Smooth muscle cell (in vitro differentiated cells): ENCODE measurements at regions not wholly inside any gene's neighbourhood (a gene's known extent, or its start where the extent isn't known, plus 50 kb on each side); places are given as distances from the start of the nearest gene placed in this dataset.

Experiments
- DNase-seq: peaks from one replicate; lab custom pipeline; 2025; ENCODE audit not compliant: unreplicated experiment; lab: John Stamatoyannopoulos, UW
- H2AFZ ChIP-seq: fragments of 200-600 bp; sonication (generic); 2 replicates; pipeline ENCODE4 v1.6.0; 2016; ENCODE audit warnings: antibody characterized with exemption, low read depth, mild to moderate bottlenecking
- H3F3A ChIP-seq: fragments of 200-600 bp; sonication (generic); 2 replicates; pipeline ENCODE4 v1.6.0; 2017; ENCODE audit warnings: antibody characterized with exemption, low read depth
- H3K27ac ChIP-seq: fragments of 200-600 bp; sonication (generic); 2 replicates; pipeline ENCODE4 v1.5.1; 2016; ENCODE audit warnings: low read depth, mild to moderate bottlenecking
- H3K27me3 ChIP-seq: fragments of 200-600 bp; sonication (generic); 2 replicates; pipeline ENCODE4 v1.6.1; 2016; ENCODE audit warnings: low read depth, mild to moderate bottlenecking
- H3K36me3 ChIP-seq: fragments of 200-600 bp; sonication (generic); 2 replicates; pipeline ENCODE4 v1.5.1; 2016; ENCODE audit warnings: low read depth
- H3K4me1 ChIP-seq: fragments of 200-600 bp; sonication (generic); 2 replicates; pipeline ENCODE4 v1.5.1; 2016; ENCODE audit warnings: low read depth
- H3K4me2 ChIP-seq: fragments of 200-600 bp; sonication (generic); 2 replicates; pipeline ENCODE4 v1.6.0; 2016; ENCODE audit warnings: mild to moderate bottlenecking
- H3K4me3 ChIP-seq: fragments of 200-600 bp; sonication (generic); 2 replicates; pipeline ENCODE4 v1.5.1; 2016; ENCODE audit warnings: mild to moderate bottlenecking
- H3K79me2 ChIP-seq: fragments of 200-600 bp; sonication (generic); 2 replicates; pipeline ENCODE4 v1.6.0; 2016; ENCODE audit warnings: low read depth, mild to moderate bottlenecking
- H3K9ac ChIP-seq: fragments of 200-600 bp; sonication (generic); 2 replicates; pipeline ENCODE4 v1.6.0; 2016; ENCODE audit warnings: low read depth
- H3K9me3 ChIP-seq: fragments of 200-600 bp; sonication (generic); replicated peaks from 2 replicates; pipeline ENCODE4 v1.5.1; 2016; ENCODE audit warnings: low read depth
- H4K20me1 ChIP-seq: fragments of 200-600 bp; sonication (generic); 2 replicates; pipeline ENCODE4 v1.6.0; 2016; ENCODE audit warnings: low read depth
- WGBS: methylation state at CpG from one replicate; pipeline ENCODE4 v1.1.7; 2016; ENCODE audit warnings: low lambda C conversion rate; 5-methylcytosine and 5-hydroxymethylcytosine counted together
- TF ChIP-seq, protein P1 (sequence below): fragments of 200-600 bp; sonication (generic); IDR thresholded peaks from 2 replicates; pipeline ENCODE4 v1.5.1; 2017; ENCODE audit warnings: borderline replicate concordance, mild to moderate bottlenecking, antibody characterized with exemption; ENCODE audit not compliant: insufficient read depth, poor library complexity, severe bottlenecking

GRCh38 chr16:73874324-73874723 lies 422.3 kb upstream of the PSMD7 start:
- no peaks in the 10 kb centered on the region for H3K79me2 ChIP-seq
- 58% methylated on average over 3 of the region's 3 CpGs for WGBS
- TF ChIP-seq, protein P1, sequence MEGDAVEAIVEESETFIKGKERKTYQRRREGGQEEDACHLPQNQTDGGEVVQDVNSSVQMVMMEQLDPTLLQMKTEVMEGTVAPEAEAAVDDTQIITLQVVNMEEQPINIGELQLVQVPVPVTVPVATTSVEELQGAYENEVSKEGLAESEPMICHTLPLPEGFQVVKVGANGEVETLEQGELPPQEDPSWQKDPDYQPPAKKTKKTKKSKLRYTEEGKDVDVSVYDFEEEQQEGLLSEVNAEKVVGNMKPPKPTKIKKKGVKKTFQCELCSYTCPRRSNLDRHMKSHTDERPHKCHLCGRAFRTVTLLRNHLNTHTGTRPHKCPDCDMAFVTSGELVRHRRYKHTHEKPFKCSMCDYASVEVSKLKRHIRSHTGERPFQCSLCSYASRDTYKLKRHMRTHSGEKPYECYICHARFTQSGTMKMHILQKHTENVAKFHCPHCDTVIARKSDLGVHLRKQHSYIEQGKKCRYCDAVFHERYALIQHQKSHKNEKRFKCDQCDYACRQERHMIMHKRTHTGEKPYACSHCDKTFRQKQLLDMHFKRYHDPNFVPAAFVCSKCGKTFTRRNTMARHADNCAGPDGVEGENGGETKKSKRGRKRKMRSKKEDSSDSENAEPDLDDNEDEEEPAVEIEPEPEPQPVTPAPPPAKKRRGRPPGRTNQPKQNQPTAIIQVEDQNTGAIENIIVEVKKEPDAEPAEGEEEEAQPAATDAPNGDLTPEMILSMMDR: no peak
- no peak overlapping the region for H3K4me3 ChIP-seq
- no peak overlapping the region for H2AFZ ChIP-seq
- no peaks in the 10 kb centered on the region for H4K20me1 ChIP-seq
- no peak overlapping the region for H3K9ac ChIP-seq
- H3K27ac ChIP-seq: no peak overlapping the region
- no peaks in the 10 kb centered on the region for H3K4me1 ChIP-seq
- no peaks in the 10 kb centered on the region for H3K36me3 ChIP-seq
- no peak for DNase-seq
- no peaks in the 10 kb centered on the region for H3F3A ChIP-seq
- H3K9me3 ChIP-seq: no peaks in the 10 kb centered on the region
- no peak overlapping the region for H3K4me2 ChIP-seq
- H3K27me3 ChIP-seq: no peaks in the 10 kb centered on the region

DNA sequence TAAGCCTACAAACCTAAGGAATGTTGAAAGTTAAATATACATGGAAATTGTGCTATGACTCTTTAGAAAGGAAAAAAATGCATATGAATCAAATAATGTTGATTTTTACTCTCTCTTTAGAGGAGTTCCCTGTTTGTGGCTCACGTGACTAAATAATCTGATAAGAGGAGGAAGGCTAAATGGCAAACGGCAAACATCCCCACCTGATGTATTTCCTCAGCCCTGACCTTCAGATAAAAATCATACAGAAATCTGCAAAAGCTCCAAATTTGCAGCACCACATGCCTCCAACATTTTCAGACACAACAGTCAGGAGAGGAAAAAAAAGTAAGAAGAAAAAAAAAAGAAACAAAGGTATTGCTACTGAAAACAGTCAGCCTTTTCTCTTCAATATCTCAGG lies 423.0 kb upstream of the PSMD7 start:
- Histone ChIP-seq H4K20me1 (no peaks in the 10 kb centered on the region), H3K79me2 (no peaks in the 10 kb centered on the region), H3K9me3 (no peaks in the 10 kb centered on the region), H3K36me3 (no peaks in the 10 kb centered on the region), H3F3A (no peaks in the 10 kb centered on the region), H3K4me3 (no peak overlapping the region), H3K4me2 (no peak overlapping the region), H2AFZ (no peak overlapping the region), H3K27ac (no peak overlapping the region), H3K27me3 (no peaks in the 10 kb centered on the region), H3K9ac (no peak overlapping the region), H3K4me1 (no peaks in the 10 kb centered on the region)
- no peak for DNase-seq
- 64% methylated on average over 2 of the region's 2 CpGs for WGBS
- TF ChIP-seq, protein P1: no peak

GRCh38 chr16:73872856-73873255 lies 423.8 kb upstream of the PSMD7 start:
- TF ChIP-seq, protein P1: no peak
- H3K4me1 ChIP-seq: no peaks in the 10 kb centered on the region

DNA sequence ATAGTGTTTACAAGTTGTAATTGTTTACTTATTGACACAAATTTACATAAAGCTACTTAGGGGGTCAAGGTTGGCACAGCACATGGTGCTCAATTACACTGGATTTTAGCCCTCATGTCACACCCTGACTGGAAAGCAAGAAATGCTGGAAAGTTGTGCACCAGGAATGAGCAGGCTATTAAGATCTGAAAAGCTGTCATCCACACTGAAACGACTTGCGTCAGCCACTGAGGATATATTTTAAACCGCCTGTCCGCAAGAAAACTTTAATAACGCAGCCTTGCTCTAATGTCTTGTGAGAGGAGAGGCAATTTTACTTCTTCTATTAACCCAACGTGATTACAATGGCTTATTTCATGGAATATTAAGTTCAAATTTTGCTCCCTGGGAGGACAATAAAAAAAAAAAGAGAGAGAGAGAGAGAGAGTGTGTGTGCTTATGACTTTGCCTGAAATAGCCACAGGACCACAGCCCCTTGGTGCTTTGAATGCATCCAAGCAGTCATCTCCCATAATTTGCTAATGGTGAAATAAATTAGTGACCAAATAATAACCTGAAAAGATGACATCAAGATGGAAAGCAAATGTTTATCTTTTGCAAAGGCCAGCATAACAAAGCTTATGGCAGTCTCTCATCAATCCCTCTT lies 425.4 kb upstream of the PSMD7 start:
- H3K79me2 ChIP-seq: no peaks in the 10 kb centered on the region
- H3F3A ChIP-seq: no peaks in the 10 kb centered on the region
- no peak for DNase-seq
- H3K9me3 ChIP-seq: no peaks in the 10 kb centered on the region
- WGBS: 72% methylated on average over 6 of the region's 6 CpGs
- H3K36me3 ChIP-seq: no peaks in the 10 kb centered on the region
- no peaks in the 10 kb centered on the region for H4K20me1 ChIP-seq
- no peak overlapping the region for H3K4me3 ChIP-seq
- H3K4me1 ChIP-seq: no peaks in the 10 kb centered on the region
- no peak overlapping the region for H3K4me2 ChIP-seq
- no peak overlapping the region for H3K9ac ChIP-seq
- H3K27ac ChIP-seq: no peak overlapping the region
- TF ChIP-seq, protein P1: no peak
- no peak overlapping the region for H2AFZ ChIP-seq
- H3K27me3 ChIP-seq: no peaks in the 10 kb centered on the region

More at GRCh38 chr16:73872856-73873255, 423.8 kb upstream of the PSMD7 start:
- Histone ChIP-seq H3K9ac (no peak overlapping the region), H3K4me2 (no peak overlapping the region), H2AFZ (no peak overlapping the region), H4K20me1 (no peaks in the 10 kb centered on the region), H3K4me3 (no peak overlapping the region), H3F3A (no peaks in the 10 kb centered on the region), H3K27ac (no peak overlapping the region), H3K9me3 (no peaks in the 10 kb centered on the region), H3K79me2 (no peaks in the 10 kb centered on the region), H3K36me3 (no peaks in the 10 kb centered on the region), H3K27me3 (no peaks in the 10 kb centered on the region)
- DNase-seq: no peak
- WGBS: no CpG with 5 or more reads among the region's 8 CpGs
